Choroid plexus epithelial cell (primary cell): ENCODE measurements at regions not wholly inside any gene's neighbourhood (a gene's known extent, or its start where the extent isn't known, plus 50 kb on each side); places are given as distances from the start of the nearest gene placed in this dataset.
"Not testable (repeated sequence)": the region's sequence is repeated elsewhere in the genome, so short reads cannot be mapped to it uniquely, and the experiment has no call there.

Source experiments
- DNase-seq: peaks from one replicate; pipeline ENCODE4 v3.0.0-alpha.2; 2010; ENCODE audit warnings: low read depth
- H3K4me3 ChIP-seq: 2 replicates; pipeline ENCODE4 v1.5.1; 2011; ENCODE audit warnings: low read depth, mild to moderate bottlenecking, control low read depth, low read length, moderate library complexity
- TF ChIP-seq, protein P1 (sequence below): conservative IDR thresholded peaks from 2 replicates; pipeline ENCODE4 v1.5.1; 2011; ENCODE audit warnings: low read depth, mild to moderate bottlenecking, control low read depth, inconsistent platforms, low read length, moderate library complexity

DNA sequence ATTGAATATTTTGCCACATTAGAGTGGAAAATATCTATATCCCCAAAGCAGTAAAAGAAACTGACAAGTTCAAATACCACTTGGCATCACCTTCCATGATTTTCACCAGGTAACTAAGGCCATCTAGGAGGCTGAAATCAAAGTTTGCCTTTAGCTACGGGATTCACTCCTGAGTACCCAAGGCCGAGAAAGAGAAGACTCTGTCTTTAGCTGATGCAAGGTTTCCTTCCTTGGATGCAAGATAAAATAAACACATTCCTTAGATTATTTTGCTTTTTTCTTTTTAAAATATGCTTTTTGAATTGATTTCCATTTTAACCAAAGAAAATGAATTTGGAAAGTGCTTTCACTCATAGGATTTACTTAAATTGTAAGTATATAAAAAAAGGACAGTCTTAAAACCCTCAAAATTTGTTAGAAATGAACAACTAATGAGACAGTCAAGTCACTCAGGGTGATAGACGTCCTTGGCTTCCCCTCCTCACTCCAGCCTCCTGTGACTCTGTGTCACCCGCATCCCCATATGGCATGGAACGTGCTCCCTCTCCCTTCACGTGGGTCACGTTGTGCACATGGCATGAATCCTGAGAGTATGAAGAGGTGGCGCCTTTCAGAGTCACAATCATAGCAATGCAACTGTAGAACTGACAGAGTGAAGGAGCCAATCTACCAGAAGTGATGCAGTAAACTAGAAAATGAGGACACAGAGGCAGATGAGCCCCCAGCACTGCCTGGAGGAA lies 148.4 kb downstream of the RTP4 start:
- peak; percentile 29 for DNase-seq
- TF ChIP-seq, protein P1, sequence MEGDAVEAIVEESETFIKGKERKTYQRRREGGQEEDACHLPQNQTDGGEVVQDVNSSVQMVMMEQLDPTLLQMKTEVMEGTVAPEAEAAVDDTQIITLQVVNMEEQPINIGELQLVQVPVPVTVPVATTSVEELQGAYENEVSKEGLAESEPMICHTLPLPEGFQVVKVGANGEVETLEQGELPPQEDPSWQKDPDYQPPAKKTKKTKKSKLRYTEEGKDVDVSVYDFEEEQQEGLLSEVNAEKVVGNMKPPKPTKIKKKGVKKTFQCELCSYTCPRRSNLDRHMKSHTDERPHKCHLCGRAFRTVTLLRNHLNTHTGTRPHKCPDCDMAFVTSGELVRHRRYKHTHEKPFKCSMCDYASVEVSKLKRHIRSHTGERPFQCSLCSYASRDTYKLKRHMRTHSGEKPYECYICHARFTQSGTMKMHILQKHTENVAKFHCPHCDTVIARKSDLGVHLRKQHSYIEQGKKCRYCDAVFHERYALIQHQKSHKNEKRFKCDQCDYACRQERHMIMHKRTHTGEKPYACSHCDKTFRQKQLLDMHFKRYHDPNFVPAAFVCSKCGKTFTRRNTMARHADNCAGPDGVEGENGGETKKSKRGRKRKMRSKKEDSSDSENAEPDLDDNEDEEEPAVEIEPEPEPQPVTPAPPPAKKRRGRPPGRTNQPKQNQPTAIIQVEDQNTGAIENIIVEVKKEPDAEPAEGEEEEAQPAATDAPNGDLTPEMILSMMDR = no peak
- H3K4me3 ChIP-seq = no peak overlapping the region

DNA sequence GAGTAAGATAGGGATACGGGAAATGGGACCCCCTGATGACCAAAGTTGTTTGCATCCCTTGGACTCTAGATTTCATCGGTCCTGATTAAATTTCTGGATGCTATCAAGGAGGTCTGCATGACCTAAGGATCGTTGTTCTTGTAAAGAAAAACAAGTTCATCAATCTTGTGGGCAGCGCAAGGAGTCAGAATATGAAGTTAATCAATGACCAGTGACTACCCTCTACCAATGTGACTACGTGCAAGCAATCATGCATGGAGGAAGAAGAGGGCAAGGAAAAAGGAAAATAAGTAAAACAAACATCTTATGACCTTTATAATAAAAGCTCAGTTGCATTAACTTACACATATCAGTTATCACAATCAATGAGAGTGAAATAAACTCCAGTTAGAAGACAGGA lies 139.7 kb downstream of the RTP4 start:
- no peak for DNase-seq
- TF ChIP-seq, protein P1 = no peak
- H3K4me3 ChIP-seq = no peak overlapping the region

DNA sequence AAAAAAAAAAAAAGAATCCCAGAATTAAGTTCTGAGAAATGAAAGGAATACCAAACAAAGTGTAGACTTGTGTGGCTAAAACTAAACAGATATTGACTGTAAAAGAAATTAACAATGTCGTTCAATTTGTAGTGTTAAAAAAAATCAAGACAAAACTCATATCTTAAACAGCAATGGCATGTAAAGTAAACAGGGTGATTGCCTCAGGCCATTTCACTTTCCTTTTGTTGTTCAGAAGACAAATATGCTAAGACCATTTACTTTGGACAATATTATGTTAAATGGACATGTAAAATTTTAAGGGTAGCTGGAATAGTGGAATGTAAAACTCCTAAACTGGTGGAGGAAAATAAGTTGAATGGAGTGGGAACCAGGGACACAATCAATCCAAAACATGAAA lies 139.1 kb downstream of the RTP4 start:
- TF ChIP-seq, protein P1 = no peak
- H3K4me3 ChIP-seq = no peak overlapping the region
- DNase-seq = no peak

DNA sequence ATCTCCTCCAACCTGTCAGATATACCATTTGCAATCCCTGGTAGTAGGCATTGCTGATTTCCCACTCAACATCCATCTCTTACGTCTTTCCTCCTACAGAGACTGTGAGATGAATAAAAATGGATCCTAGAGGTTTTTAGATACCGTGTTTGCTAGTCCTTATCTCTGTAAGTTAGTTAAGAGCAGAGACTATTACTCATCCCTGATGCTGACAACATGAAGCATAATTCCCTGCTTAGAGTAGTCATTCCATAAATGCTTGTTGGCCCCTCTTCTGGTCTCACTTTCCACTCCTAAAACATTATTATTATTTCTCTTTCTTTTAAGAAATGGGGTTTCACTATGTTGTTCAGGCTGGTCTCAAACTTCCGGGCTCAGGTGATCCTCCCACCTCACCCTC lies 136.2 kb downstream of the RTP4 start:
- DNase-seq = no peak
- no peak overlapping the region for H3K4me3 ChIP-seq
- TF ChIP-seq, protein P1 = no peak

DNA sequence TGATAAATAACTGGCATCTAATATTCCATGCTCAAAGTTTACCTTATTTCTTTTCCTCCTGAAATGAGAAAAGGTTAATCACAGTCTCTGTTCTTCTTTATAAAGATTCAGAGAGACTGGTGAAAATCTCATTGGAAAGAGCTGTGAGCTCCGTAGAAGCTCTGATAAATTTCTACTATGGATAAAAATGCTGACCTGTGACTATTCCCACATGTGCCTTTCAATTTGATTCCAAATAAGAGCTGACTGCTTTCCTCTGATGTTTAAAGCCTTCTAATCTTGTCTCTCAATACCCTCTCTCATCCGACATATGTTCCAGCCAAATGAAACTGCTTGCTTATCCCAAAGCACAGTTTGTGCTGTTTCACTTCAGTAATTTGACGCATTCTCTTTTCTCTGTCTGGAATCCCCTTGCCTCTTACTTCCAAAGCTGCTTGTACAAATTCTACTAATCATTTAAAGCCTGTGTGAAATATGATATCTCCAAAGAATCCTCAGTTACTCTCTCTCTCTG lies 130.1 kb downstream of the RTP4 start:
- H3K4me3 ChIP-seq = no peak overlapping the region
- no peak for DNase-seq
- TF ChIP-seq, protein P1 = no peak

DNA sequence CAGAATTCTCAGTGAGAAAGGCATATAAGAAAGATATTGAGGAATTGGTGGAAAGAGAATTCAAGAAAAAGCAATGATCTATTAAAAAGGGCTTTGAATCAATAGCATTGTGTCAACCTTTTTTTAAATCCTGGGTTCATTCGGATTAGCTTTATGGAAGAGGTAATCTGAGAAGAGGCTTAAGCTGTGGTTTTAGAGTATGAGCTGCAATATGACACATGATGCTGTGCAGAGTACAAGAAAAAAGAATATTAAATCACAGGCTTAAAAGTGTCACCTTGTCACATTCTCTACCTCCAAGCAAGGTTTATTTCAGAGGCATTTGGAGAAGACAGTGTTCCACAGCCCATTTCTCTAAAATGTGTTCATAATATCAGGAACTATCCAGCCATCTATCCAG lies 128.9 kb downstream of the RTP4 start:
- DNase-seq = no peak
- no peak overlapping the region for H3K4me3 ChIP-seq
- TF ChIP-seq, protein P1 = no peak

DNA sequence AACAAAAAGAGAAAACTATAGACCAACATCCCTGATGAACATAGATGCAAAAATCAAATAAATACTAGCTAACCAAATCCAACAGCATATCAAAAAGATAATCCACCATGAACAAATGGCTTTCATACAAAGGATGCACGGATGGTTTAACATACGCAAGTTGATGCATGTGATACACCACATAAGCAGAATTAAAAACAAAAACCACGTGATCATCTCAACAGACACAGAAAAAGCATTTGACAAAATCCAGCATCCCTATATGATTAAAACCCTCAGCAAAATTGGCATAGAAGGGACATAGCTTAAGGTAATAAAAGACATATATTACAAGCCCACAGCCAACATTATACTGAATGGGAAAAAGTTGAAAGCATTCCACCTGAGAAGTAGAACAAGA lies 125.9 kb downstream of the RTP4 start:
- not testable (repeated sequence) for DNase-seq, H3K4me3 ChIP-seq
